GM19025 (cell line): ENCODE measurements at regions not wholly inside any gene's neighbourhood (a gene's known extent, or its start where the extent isn't known, plus 50 kb on each side); places are given as distances from the start of the nearest gene placed in this dataset.
"Not testable (repeated sequence)": the region's sequence is repeated elsewhere in the genome, so short reads cannot be mapped to it uniquely, and the experiment has no call there.

Experiments used
- ATAC-seq: cut with Tn5 transposase; IDR thresholded peaks from one replicate; pipeline ENCODE4 v1.9.1; 2021; ENCODE audit warnings: mild to moderate bottlenecking, low read depth, moderate library complexity; ENCODE audit not compliant: unreplicated experiment

- ATAC-seq, result peak; percentile 88
These were observed 57.1 kb upstream of the KMT2E start for GRCh38 chr7:104956753-104957450.

- no peak for ATAC-seq
These were observed 55.6 kb upstream of the KMT2E start for GRCh38 chr7:104958371-104958865.

DNA sequence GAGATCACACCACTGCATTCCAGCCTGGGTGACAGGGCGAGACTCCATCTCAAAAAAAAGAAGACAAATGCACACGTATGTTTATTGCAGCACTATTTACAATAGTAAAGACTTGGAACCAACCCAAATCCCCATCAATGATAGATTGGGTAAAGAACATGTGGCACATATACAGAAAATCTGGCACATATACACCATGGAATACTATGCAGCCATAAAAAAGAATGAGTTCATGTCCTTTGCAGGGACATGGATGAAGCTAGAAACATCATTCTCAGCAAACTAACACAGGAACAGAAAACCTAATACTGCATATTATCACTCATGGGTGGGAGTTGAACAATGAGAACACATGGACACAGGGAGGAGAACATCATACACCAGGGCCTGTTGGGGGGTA, 54.5 kb upstream of the KMT2E start:
- ATAC-seq, result not testable (repeated sequence)

DNA sequence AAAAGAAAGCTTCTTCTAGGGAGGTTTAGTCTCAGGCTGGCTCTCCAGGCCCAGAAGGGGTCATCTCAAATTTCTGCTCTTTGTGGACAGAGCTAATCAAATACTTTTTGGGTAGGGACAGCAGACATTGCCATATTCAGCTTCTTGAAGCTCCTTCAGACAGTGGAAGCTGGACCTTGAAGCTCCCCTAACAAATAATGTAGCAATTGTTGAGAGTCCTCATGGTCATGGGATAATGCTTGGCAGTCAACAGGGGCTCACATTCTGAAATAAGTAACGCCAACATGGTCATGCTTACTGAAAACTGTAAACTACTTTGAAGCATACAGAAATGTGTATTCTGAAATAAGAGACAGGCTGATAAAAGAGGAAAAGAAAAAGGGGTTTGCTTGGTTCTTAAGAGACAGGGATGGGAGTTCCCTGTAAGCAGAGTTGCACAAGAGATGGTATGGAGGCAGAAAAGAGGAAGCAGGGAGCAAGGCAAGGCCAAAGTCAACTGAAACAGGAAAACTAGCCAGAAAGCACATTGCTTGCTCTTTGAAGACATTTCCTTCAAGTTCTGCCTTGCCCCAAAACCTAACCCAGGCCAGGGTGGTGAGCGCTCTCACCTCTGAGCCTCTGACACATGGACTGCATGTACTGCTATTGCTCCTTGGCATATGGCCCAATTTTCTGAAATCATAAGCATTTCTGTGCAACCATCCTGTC, 53.1 kb upstream of the KMT2E start:
- ATAC-seq, result peak; percentile 39

DNA sequence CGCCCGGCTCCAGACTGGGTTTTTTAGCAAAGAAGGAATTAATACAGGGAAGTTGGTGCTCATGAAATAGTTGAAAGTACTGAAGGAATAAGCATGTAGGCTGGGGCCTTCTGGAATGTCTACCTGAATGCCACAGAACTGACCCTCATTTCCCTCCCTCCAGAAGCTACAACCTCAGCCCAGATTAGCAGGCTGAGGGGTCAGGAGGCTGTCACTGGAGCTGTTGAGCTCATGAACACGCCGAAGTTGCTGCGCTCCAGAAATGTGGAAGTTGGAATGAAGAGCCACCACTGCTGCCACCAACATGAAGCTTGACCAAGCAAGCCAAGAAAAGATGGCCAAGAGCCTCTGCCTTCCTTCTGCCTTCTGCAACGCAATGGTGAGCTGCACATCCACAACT, 52.2 kb upstream of the KMT2E start:
- no peak for ATAC-seq

GRCh38 chr7:104962781-104963180, 51.2 kb upstream of the KMT2E start:
- ATAC-seq, result no peak

- no peak for ATAC-seq
These were observed 50.5 kb upstream of the KMT2E start for GRCh38 chr7:104963378-104963990.

DNA sequence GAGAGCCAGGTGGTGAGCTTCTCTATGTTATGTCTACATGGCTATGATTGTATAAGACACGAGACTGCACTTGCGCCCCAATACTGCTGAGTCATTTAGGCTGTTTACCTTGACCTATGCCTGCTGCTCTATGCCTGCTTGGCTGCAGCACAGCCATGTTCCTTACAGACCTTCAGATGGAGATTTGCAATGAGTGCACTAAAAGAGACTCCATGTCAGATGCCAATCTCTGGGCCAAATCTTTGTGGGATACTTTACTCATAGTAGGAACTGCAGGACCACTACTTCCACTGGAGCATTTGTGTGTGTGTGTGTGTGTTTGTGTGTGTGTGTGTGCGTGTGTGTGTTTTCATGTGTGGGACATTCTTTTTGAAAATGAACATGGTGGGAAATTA, 50.0 kb upstream of the KMT2E start:
- ATAC-seq, result no peak
